Transverse colon (tissue), 4 donors: ENCODE measurements at regions not wholly inside any gene's neighbourhood (a gene's known extent, or its start where the extent isn't known, plus 50 kb on each side); places are given as distances from the start of the nearest gene placed in this dataset.

Experiments
- CTCF ChIP-seq, 5 experiments: fragments of 200-600 bp in 3 of 5; fragments of 450-650 bp in 2 of 5; sonication (generic) in 3 of 5; IDR thresholded peaks; 1 replicate in 2 of 5; 2 replicates in 3 of 5; pipeline ENCODE4 v1.5.1; 2016 to 2017; ENCODE audit warnings: antibody characterized with exemption in 5 of 5, inconsistent platforms in 3 of 5, mild to moderate bottlenecking in 2 of 5, moderate library complexity in 1 of 5
- POLR2AphosphoS5 ChIP-seq, 3 donors: sonication (generic); formaldehyde crosslinking; IDR thresholded peaks; one replicate each; pipeline ENCODE4 v1.6.1; 2016; ENCODE audit warnings: antibody characterized with exemption in 3 of 3

- no peak for TF ChIP-seq CTCF (IDR thresholded peaks at IDR 0.05)
- no peak for TF ChIP-seq POLR2AphosphoS5 (IDR thresholded peaks at IDR 0.05)
Observed at GRCh38 chr1:65729259-65729658, 63.4 kb upstream of the PDE4B start.
